ENCODE measurements at regions not wholly inside any gene's neighbourhood (a gene's known extent, or its start where the extent isn't known, plus 50 kb on each side); places are given as distances from the start of the nearest gene placed in this dataset.

DNA sequence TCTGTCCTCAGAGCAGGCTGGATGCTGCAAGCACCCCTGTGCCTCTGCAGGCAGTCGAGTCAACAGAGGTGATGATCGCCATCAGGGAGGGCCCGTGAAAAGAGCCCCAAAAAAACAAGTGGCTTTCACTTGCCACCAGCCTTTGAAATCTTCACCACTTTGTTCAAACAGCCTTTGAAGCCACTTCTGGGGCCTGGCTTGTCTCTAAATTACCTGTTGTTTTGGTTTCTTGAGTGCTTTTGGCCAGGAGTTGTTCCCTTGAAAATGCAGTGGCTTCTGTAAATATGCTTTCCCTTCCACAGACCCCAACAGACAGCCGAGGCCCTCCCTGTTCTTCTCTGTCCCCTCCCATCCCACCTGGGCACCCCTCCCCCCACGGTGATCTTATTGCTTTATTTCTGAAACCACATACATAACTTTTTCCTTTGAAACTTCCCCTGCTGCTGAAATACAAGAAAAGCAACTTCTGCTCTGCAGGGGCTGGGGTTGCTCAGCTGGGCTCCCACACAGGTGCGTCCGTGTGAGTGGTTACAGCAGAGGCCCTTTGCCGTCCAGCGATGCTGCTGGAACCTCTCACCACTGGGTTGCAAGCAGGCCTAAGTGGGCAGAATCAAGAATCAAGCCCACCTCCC lies 283.8 kb upstream of the SHH start:
- TF ChIP-seq, protein P1, sequence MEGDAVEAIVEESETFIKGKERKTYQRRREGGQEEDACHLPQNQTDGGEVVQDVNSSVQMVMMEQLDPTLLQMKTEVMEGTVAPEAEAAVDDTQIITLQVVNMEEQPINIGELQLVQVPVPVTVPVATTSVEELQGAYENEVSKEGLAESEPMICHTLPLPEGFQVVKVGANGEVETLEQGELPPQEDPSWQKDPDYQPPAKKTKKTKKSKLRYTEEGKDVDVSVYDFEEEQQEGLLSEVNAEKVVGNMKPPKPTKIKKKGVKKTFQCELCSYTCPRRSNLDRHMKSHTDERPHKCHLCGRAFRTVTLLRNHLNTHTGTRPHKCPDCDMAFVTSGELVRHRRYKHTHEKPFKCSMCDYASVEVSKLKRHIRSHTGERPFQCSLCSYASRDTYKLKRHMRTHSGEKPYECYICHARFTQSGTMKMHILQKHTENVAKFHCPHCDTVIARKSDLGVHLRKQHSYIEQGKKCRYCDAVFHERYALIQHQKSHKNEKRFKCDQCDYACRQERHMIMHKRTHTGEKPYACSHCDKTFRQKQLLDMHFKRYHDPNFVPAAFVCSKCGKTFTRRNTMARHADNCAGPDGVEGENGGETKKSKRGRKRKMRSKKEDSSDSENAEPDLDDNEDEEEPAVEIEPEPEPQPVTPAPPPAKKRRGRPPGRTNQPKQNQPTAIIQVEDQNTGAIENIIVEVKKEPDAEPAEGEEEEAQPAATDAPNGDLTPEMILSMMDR (IDR thresholded peaks at IDR 0.05): no peak
- no peak for TF ChIP-seq POLR2A (IDR thresholded peaks at IDR 0.05)

All from esophagus squamous epithelium (tissue), 4 donors.